HEK293 (cell line): ENCODE measurements at regions not wholly inside any gene's neighbourhood (a gene's known extent, or its start where the extent isn't known, plus 50 kb on each side); places are given as distances from the start of the nearest gene placed in this dataset.
"Not testable (repeated sequence)": the region's sequence is repeated elsewhere in the genome, so short reads cannot be mapped to it uniquely, and the experiment has no call there.

Experiments used
- CTCF ChIA-PET: fragments of 350-600 bp; formaldehyde crosslinking; extraction: SDS; loops from one replicate; lab custom pipeline; 2021; ENCODE audit warnings: antibody characterized with exemption; lab: Yijun Ruan, JAX
- POLR2A ChIA-PET: fragments of 300-600 bp; formaldehyde crosslinking; extraction: SDS; loops from one replicate; lab custom pipeline; 2020; ENCODE audit warnings: antibody characterized with exemption, inconsistent platforms; lab: Yijun Ruan, JAX
- H3K27ac ChIP-seq: fragments of 200-500 bp; sonication (Bioruptor generic); 2 replicates; pipeline ENCODE4 v1.5.1; 2014; ENCODE audit warnings: low read depth, low read length, control low read depth, inconsistent platforms; ENCODE audit errors: extremely low read depth
- H3K36me3 ChIP-seq, 2 experiments: fragments of 200-500 bp in 1 of 2; sonication (Bioruptor generic) in 1 of 2; 1 replicate in 1 of 2; 2 replicates in 1 of 2; pipeline ENCODE4 v1.5.1; 2014 to 2017; ENCODE audit warnings: inconsistent platforms in 2 of 2, low read length in 2 of 2; ENCODE audit not compliant: control insufficient read depth in 2 of 2, insufficient read depth in 1 of 2
- H3K4me1 ChIP-seq: fragments of 200-500 bp; sonication (Bioruptor generic); 2 replicates; pipeline ENCODE4 v1.5.1; 2014; ENCODE audit warnings: mild to moderate bottlenecking, low read length, inconsistent platforms; ENCODE audit not compliant: control insufficient read depth, insufficient read depth
- H3K4me3 ChIP-seq: 2 replicates; pipeline ENCODE4 v1.5.1; 2011; ENCODE audit warnings: low read depth, mild to moderate bottlenecking, control low read depth, low read length, moderate library complexity
- H3K9me3 ChIP-seq: fragments of 200-500 bp; sonication (Bioruptor generic); 2 replicates; pipeline ENCODE4 v1.5.1; 2014; ENCODE audit warnings: low read depth, low read length, inconsistent platforms; ENCODE audit not compliant: control insufficient read depth, insufficient read depth
- MYNN ChIP-seq: fragments of 450-650 bp; formaldehyde crosslinking; IDR thresholded peaks from 2 replicates; pipeline ENCODE4 v1.5.1; 2016; ENCODE audit warnings: missing biosample characterization, missing genetic modification characterization, borderline replicate concordance
- PRDM10 ChIP-seq: fragments of 450-650 bp; formaldehyde crosslinking; IDR thresholded peaks from 2 replicates; pipeline ENCODE4 v1.5.1; 2016; ENCODE audit warnings: missing biosample characterization, missing genetic modification characterization
- ZBTB7A ChIP-seq: fragments of 450-650 bp; formaldehyde crosslinking; IDR thresholded peaks from 2 replicates; pipeline ENCODE4 v1.5.1; 2016; ENCODE audit warnings: low read depth, missing biosample characterization, missing genetic modification characterization
- ZNF324 ChIP-seq: fragments of 450-650 bp; formaldehyde crosslinking; IDR thresholded peaks from 2 replicates; pipeline ENCODE4 v1.5.1; 2016; ENCODE audit warnings: missing biosample characterization, missing genetic modification characterization
- ZNF518A ChIP-seq: fragments of 450-650 bp; formaldehyde crosslinking; conservative IDR thresholded peaks from 2 replicates; pipeline ENCODE4 v1.5.1; 2016; ENCODE audit warnings: low read depth, missing biosample characterization, missing genetic modification characterization
- ZNF704 ChIP-seq: fragments of 450-650 bp; formaldehyde crosslinking; IDR thresholded peaks from 2 replicates; pipeline ENCODE4 v1.5.1; 2016; ENCODE audit warnings: missing biosample characterization, missing genetic modification characterization
- ZNF785 ChIP-seq: fragments of 450-650 bp; formaldehyde crosslinking; IDR thresholded peaks from 2 replicates; pipeline ENCODE4 v1.5.1; 2016; ENCODE audit warnings: missing biosample characterization, missing genetic modification characterization

- TF ChIP-seq PRDM10 = no peak
- no peak for TF ChIP-seq ZNF785 (tag by site-specific recombination)
- TF ChIP-seq ZNF518A (tag by site-specific recombination) = no peak
- no peak for TF ChIP-seq ZNF704 (tag by site-specific recombination)
Observed at GRCh38 chr3:40940651-40941050, 258.7 kb upstream of the CTNNB1 start (continued).

GRCh38 chr3:40947022-40947421, 252.3 kb upstream of the CTNNB1 start:
- POLR2A ChIA-PET = not testable (repeated sequence)

GRCh38 chr3:40949347-40949746, 250.0 kb upstream of the CTNNB1 start:
- H3K4me1 ChIP-seq, H3K27ac ChIP-seq, POLR2A ChIA-PET, H3K9me3 ChIP-seq, H3K36me3 ChIP-seq, CTCF ChIA-PET, H3K4me3 ChIP-seq: not testable (repeated sequence)

More at GRCh38 chr3:40947022-40947421, 252.3 kb upstream of the CTNNB1 start:
- CTCF ChIA-PET, H3K27ac ChIP-seq, H3K9me3 ChIP-seq, H3K4me1 ChIP-seq, H3K36me3 ChIP-seq, H3K4me3 ChIP-seq: not testable (repeated sequence)

GRCh38 chr3:40951636-40952035, 247.7 kb upstream of the CTNNB1 start:
- no peak for TF ChIP-seq MYNN
- TF ChIP-seq ZNF324 (tag by site-specific recombination) = no peak
- TF ChIP-seq ZBTB7A (tag by site-specific recombination) = no peak
- POLR2A ChIA-PET = no interaction called here

More at GRCh38 chr3:40951636-40952035, 247.7 kb upstream of the CTNNB1 start:
- Histone ChIP-seq H3K27ac (no peak overlapping the region), H3K4me1 (no peaks in the 10 kb centered on the region), H3K9me3 (no peaks in the 10 kb centered on the region), H3K4me3 (no peak overlapping the region), H3K36me3 (no peaks in the 10 kb centered on the region)
- CTCF ChIA-PET = no interaction called here
